ENCODE measurements at regions not wholly inside any gene's neighbourhood (a gene's known extent, or its start where the extent isn't known, plus 50 kb on each side); places are given as distances from the start of the nearest gene placed in this dataset.

GRCh38 chr9:28714188-28714587, 1140.9 kb upstream of the C9orf72 start:
- TF ChIP-seq GLMP (CRISPR knock-in tag; IDR thresholded peaks at IDR 0.05; ENCODE audit: borderline replicate concordance) (no peak), ZNF10 (CRISPR knock-in tag; IDR thresholded peaks at IDR 0.05; ENCODE audit: borderline replicate concordance, low read depth) (no peak), HNRNPK (IDR thresholded peaks at IDR 0.05; ENCODE audit: low read depth, low read length, poor library complexity, severe bottlenecking) (no peak), WIZ (CRISPR knock-in tag; IDR thresholded peaks at IDR 0.05) (no peak), ATM (IDR thresholded peaks at IDR 0.05; ENCODE audit: borderline replicate concordance) (no peak), KDM1A (CRISPR knock-in tag; IDR thresholded peaks at IDR 0.05) (no peak), ZNF232 (CRISPR knock-in tag; IDR thresholded peaks at IDR 0.05; ENCODE audit: borderline replicate concordance) (no peak), ZNF777 (CRISPR knock-in tag; IDR thresholded peaks at IDR 0.05) (no peak)
- TF ChIP-seq, protein P1, sequence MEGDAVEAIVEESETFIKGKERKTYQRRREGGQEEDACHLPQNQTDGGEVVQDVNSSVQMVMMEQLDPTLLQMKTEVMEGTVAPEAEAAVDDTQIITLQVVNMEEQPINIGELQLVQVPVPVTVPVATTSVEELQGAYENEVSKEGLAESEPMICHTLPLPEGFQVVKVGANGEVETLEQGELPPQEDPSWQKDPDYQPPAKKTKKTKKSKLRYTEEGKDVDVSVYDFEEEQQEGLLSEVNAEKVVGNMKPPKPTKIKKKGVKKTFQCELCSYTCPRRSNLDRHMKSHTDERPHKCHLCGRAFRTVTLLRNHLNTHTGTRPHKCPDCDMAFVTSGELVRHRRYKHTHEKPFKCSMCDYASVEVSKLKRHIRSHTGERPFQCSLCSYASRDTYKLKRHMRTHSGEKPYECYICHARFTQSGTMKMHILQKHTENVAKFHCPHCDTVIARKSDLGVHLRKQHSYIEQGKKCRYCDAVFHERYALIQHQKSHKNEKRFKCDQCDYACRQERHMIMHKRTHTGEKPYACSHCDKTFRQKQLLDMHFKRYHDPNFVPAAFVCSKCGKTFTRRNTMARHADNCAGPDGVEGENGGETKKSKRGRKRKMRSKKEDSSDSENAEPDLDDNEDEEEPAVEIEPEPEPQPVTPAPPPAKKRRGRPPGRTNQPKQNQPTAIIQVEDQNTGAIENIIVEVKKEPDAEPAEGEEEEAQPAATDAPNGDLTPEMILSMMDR (CRISPR knock-in tag; IDR thresholded peaks at IDR 0.05): no peak
- TF ChIP-seq, protein P2, sequence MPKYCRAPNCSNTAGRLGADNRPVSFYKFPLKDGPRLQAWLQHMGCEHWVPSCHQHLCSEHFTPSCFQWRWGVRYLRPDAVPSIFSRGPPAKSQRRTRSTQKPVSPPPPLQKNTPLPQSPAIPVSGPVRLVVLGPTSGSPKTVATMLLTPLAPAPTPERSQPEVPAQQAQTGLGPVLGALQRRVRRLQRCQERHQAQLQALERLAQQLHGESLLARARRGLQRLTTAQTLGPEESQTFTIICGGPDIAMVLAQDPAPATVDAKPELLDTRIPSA (CRISPR knock-in tag; IDR thresholded peaks at IDR 0.05; ENCODE audit: borderline replicate concordance): no peak
- TF ChIP-seq, protein P3, sequence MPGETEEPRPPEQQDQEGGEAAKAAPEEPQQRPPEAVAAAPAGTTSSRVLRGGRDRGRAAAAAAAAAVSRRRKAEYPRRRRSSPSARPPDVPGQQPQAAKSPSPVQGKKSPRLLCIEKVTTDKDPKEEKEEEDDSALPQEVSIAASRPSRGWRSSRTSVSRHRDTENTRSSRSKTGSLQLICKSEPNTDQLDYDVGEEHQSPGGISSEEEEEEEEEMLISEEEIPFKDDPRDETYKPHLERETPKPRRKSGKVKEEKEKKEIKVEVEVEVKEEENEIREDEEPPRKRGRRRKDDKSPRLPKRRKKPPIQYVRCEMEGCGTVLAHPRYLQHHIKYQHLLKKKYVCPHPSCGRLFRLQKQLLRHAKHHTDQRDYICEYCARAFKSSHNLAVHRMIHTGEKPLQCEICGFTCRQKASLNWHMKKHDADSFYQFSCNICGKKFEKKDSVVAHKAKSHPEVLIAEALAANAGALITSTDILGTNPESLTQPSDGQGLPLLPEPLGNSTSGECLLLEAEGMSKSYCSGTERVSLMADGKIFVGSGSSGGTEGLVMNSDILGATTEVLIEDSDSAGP (CRISPR knock-in tag; IDR thresholded peaks at IDR 0.05; ENCODE audit: borderline replicate concordance): no peak
